ENCODE measurements at regions not wholly inside any gene's neighbourhood (a gene's known extent, or its start where the extent isn't known, plus 50 kb on each side); places are given as distances from the start of the nearest gene placed in this dataset.
A peak's percentile ranks its signal among the peaks of the same experiment; 100 is the strongest.
"Not testable (repeated sequence)": the region's sequence is repeated elsewhere in the genome, so short reads cannot be mapped to it uniquely, and the experiment has no call there.

DNA sequence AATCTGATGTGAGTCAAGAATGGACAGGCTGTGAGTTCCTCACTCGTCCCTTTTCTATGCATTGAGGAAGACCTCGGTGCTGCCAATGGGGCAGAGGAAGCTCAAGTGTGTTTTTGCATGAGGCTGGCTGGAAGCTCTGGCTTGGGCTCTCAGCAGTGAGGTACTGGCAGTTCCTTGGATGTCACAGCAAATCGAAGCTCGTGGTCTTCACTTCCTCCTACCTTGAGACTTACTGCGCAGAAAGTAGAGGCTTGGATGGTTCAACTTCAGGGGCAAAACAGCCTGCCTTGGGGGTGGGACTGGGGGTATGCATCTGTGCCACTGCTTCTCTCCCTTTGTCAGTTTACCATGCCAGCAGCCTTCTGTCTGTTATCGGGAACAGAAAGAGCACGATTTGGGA, 229.8 kb upstream of the PLGLB2 start:
- peak in 2 of 4 experiments; percentile 6 to 16 for DNase-seq

DNA sequence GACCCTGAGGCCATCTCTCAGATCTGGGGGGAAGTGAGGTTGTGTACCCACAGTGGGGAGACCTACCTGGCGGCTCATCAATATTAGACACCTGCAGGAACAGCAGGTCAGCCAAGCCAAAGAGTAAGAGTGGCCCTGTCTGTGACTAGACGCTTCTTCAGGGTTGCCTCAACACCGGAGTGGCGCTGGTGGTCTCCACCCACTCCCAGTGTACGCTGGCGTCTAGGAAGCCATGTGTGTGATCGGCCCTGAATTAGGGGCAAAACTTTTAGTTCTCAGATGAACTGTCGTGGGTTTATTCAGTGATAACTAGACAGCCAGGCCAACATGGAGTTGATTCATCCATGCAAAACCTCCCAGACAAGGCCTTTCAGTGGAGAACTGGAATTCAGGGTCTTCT, 229.3 kb upstream of the PLGLB2 start:
- DNase-seq: not testable (repeated sequence)

DNA sequence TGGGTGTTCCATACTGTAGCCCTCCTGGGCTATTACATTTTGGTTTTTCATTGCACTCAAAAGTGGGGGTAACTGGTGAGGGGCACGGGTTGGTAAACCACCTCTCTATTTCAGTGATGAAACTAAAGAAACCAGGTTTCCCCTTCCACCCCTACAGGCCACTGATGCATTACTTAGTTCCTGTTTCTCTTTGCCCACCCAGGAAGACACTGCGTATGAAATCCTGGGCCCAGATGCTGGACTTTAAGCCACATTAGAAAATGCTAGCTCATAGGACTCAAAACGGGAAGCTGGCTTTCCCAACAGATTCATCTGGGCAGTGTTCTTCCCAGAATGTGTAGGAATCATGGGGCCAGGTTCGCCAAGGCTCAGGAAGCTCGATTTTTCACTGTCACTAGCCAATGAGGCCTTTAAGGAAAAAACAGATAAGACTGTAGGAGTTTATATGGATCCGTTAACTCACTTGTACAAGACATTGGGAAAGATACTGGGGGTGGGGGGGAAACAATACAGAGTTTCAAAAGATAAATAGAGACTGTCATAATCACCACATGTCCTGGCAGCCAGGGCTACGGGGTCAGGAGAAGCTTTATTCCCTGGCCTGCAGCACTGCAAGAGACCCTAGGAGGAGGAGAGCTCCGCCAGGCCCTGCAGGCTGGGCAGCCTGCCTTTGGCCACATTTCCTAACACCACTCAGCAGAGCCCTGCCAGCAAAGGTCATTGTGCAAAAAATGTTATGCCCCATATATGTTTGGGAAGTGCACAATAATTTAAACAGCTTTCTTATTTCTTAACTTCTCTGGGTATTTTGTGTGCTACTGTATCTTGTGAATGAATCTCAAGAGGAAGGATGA, 228.5 kb upstream of the PLGLB2 start:
- DNase-seq: peak; percentile 11 to 39 (median 20)

DNA sequence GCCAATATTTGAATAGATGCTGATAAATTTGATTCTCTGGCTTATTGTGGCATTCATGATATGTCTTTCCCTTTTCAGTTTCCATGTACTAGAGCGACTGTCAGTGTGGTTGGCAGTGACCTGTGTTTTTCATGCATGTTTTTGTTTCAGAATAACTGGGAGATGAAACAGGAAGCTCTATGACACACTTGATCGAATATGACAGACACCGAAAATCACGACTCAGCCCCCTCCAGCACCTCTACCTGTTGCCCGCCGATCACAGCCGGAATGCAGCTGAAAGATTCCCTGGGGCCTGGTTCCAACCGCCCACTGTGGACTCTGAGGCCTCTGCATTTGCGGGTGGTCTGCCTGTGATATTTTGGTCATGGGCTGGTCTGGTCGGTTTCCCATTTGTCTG, 226.8 kb upstream of the PLGLB2 start:
- DNase-seq: not testable (repeated sequence)

DNA sequence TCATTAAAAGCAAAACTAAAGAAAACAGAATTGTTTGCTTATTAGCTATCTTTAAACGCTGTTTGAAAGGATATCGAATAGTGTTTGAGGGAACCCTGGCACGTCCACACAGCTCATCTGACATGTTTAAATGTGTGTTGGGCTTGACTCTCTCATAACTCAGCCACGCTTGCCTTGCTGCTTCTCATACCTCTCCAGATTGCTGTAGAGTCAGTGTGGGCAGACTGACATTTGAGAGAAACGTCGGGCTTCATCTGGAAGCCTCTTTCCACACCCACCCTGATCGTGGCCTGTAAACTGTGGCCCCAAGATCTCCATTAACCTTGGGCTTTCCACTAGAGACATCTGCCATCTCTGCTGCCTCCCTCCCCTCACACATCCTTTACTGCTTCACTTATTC, 226.4 kb upstream of the PLGLB2 start:
- DNase-seq: not testable (repeated sequence)

DNA sequence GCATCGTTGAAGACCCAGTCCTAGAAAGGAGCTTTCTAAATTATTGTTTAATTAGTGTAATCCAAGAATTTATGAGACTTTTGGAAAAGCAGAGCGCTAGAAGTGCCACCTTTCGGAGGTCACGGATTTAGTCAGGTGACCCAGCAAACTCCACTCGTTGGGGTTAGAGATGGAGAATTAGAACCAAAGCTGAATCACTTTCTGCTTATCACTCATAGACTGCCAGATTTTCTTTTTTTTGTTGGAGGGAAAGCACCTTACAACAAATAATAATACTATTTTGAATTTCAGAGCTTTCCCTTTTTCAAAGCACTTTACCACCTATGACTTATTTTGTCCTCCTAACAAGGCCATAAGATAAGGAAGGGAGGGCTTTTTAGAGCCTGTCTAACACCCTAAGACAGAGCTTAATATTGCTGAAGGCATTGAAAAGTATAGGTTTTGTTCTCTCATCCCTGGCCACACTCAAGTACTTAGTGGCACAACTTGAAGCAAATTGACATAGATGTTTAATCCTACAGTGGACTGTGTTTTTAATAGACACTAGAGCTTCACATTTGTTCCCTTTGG, 223.2 kb upstream of the PLGLB2 start:
- DNase-seq: not testable (repeated sequence)

DNA sequence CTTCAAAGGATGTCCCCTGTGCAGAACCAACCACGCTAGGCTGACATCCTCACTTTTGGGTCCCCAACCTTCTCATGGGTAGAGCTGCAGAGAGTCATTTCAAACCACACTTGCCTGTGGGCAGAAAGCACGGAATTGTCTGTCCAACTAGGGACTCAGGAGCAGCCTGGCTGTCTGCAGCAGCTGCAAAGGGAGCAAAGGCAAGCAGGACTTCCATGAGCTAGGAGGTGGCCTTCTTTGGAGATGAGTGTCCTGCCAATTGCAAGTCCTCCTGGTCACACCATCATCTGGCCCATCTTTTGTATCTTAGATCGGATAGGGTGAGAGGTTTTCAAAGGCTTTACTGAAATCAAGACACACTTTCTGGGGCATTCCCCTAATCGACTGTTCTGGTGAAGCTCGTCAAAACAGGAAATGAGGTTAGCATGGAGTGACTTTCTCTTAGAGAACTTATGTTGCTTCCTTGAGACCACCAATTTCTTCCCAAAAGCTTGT, 222.3 kb upstream of the PLGLB2 start:
- DNase-seq: not testable (repeated sequence)

DNA sequence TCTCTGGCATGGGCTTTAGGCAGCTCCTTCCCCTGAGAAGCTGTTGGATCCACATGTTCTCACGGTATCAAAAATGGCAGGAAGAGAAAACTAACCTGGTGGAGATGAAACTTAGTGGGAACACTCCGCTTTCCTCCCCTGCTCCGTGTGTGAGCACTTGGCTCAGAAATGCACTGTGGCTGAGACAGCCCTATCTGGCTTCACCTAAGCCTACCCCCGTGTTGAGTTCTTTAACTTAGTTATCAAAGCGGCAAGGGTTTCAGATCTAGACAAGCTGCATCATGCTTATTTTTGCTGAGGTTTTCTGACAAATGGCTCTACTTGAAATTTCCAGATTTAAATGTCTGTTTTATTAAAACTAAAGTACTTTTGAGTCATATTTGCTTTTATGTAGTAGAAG, 221.6 kb upstream of the PLGLB2 start:
- not testable (repeated sequence) for DNase-seq

DNA sequence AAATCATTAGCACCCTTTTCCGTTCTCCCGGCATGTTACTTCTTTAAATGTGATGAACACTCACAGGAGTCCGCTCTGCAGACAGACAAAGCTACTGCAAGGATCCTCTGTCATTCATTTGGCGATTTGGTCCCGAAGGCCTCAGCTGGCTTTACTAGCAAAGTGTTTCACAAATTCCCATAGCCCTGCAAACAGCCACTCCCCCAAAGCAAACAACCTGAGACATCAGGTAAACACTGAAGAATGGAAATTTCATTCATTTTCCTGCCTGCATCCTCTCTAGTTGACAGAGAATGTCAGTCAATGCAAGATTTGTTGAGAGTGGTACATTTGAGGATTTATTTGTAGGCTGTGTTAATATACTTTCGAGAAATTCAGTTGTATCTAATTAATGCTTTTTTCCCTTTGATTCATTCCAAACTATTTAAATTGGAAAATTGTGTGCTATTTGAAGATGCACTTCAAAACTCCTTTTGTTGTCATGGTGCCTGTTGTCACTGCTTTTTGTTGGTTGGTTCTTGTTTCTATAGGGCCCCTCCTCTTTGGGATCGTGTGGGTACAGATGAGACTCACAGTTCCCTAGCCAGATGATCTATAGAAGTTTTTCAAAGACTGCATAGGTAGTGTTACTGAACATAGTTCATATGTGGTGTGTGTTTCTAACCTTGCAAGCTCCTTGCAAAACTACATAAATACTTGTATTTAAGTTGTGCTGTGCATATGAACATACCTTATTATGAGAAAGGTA, 215.7 kb upstream of the PLGLB2 start:
- DNase-seq: peak in 2 of 4 experiments; percentile 10 to 12

DNA sequence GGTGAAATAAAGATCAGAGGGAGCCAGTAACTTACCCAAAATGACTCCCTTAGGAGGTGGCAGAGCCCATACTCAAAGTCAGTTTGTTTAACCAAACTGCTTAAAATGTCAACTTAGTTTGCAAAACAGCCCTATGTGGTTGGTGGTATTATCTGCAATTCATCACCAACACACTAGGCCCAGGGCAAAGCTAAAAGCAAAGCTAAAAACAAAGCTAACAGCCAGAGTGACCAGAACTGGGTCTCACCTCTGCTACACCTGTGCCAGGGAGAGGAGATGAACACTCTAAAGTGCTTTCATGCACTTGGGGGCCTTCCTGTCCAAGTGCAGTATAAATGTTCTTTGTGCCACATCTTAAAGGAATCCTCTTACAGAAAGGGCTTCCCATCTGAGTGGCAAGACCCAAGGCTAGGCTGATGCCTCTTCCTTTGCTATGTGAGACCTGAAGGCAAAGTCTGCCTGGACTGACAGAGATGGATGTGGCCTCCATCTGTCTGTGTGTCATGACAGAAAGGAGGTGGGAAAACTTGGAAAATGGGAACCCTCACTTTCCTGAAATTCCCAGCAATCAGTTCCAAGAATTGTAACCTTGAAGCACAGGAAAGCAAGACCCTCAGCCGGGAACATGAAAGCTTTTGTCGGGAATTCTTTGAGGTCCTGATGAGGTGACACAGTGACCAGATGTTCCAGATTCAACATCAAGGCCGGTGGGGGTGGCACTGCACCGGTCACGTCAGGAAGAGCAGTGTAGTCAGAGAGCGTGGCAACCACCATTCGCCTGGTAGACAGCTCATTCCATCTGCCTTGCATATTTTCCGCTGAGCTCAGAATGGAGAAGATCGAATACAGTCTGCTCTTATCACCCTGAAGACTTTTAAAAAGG, 214.3 kb upstream of the PLGLB2 start:
- DNase-seq: peak; percentile 59 to 79 (median 67)

DNA sequence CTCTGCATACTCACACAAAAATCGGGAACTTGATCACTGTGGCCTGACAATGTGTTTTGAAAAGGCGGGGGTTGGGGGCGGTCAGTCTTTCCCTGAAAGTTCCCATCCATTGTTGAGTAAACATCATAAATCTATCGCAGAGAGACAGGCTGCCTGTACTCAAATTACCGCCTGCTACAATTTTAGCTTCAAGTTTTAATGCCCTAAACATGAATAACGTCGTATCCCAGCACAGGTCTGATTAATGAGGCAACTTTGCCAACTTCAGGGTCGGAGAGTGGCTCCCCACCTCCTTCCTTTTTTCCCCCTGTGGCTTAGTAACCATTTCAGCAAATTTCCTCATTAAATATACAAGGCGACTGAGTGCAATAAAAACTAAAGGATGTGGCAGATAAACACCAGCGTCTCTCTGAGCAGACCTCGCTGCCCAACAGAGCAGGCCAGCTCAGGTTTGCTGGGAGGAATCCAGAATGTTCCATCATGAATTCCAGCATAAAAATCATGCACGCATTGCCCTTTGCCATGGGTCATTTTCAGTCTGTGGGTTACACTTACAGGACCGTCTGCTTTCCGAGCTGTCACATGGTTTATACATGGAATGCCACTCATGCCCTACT, 213.5 kb upstream of the PLGLB2 start:
- DNase-seq: not testable (repeated sequence)

DNA sequence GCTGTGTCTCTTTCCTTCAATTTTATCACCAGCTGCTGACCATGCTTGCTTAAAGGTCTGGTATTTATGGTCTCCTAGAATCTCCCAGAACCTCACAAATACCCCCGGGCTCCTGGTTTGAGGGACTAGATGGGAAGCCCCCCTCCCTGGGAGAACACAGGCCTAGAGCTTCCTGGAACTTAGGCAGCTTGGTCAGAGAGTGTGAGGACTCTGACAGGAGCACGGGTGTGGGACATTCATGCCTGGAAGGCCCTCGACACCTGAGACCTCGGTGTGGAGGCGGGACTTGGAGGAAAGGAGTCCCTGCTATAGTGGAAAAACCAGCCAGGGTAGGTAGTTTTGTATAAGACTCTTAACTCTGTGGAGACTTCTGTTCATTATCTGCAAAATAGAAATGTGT, 211.5 kb upstream of the PLGLB2 start:
- not testable (repeated sequence) for DNase-seq

DNA sequence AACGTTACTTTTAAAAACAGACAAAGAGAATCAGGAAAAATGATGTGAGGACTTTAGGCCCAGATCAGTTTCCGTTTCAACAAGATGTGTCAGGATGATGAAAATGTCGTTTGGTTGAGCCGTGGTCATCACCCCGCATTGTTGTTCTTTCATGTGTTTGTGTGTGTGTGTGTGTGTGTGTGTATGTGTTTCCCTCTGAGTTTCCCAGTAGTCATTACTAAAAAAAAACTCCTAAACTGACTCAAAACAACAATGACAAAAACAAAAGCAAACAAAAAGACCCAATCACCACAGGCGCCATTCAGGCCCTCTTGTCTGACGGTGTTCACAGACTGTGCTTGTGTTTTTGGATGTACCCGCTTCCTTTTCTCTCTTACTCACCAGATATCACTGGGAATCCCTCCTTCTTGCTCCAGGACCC, 210.6 kb upstream of the PLGLB2 start:
- not testable (repeated sequence) for DNase-seq

DNA sequence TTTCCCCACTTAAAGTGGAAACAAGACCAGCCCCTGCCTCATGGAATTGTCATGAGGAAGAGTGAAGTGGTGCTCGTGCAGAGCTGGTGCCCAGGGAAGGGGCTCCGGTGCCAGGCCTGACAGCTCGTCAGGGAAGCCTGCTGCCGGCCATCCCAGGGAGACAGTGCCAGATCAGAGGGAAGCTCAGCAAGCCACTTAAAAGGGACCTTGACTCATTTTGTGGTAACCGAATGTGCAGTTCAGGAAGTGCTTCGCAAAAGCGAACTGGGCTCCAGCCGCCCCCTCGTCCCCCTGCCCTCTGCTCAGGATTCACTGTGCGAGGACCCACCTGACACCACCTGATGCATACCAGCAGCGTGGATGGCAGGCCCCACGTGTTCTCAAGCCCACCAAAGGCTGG, 209.6 kb upstream of the PLGLB2 start:
- not testable (repeated sequence) for DNase-seq

DNA sequence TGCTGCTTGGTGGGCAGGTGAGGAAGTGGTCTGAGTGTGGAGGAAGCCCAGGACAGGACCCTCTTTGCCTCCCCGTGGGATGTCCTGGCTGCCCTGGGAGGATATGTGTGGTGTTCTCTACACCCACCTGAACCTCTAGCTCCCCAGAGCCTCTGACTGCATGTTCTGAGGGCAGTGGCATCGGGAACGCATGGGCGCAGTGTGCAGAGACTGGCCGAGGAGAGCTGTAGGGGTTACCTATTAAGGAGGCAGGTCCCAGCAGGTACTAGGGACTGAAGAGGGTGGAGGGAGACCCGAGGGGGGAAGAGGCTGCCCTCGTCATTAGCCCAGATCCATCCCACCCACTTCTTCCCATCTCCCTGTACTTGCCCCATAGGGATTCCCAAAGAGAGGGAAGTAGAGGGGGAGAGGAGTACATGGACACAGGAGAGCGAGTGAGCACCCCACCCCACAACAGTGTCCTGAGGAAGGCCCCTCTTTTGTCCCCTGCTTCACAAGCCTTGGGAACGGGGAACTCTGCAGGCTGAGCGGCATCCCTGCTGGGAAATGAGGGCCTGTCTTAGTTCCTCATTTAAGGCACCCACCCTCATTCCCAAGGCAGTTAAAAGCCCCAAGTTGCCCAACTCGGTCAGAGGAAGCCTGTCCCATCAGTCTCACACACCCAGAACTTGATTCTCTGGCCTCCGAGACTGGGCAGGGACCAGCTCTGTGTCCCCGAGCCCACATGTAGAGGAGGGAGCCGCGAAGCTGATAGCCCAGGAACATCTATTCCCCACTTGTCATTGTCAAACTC, 208.5 kb upstream of the PLGLB2 start:
- peak in 2 of 4 experiments; percentile 4 to 12 for DNase-seq

DNA sequence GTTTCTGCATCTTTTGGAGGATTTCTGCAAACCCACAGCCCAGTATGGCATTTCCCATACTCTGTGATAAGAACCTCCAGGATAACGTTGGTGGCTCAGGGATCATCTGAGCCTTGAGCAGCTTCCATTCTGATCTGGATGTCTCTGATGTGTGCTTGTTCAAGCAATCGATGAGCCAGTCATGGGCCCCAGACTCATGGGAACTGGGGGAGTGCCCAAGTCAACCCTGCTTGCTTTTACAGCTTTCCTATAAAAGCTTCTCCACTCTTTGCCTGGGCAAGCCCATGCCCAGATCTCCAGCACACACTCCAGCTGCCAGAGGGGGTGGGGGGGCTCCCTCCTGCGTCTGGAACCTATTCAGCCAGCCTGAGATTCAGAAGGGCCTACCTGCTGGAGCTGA, 207.6 kb upstream of the PLGLB2 start:
- DNase-seq: not testable (repeated sequence)

DNA sequence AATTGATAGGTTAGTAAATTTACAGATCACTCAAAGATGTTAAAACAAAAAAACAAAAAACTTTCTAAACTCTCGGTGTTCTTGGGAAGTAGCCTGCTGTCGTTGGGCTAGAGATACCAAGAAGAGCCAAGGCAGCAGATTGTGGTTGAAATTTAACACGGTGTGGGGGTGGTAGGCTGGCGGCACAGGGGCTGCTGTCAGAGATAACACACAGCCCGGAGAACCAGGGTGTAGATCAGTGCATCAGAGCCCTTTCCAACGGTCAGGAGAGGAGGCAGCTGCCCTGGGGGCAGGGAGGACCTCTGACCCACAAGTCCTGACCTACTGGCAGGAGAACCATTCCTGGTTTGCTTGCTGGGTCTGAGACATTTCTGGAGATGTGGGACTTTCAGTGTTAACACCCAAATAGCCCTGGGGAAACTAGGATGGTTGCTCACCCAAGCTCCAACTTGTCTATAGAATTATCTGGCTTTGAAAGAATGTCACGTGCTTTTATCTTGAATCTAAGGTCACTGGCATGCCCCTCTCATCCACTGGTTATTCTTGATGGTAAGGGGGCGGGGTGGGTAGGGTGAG, 205.2 kb upstream of the PLGLB2 start:
- DNase-seq: not testable (repeated sequence)

DNA sequence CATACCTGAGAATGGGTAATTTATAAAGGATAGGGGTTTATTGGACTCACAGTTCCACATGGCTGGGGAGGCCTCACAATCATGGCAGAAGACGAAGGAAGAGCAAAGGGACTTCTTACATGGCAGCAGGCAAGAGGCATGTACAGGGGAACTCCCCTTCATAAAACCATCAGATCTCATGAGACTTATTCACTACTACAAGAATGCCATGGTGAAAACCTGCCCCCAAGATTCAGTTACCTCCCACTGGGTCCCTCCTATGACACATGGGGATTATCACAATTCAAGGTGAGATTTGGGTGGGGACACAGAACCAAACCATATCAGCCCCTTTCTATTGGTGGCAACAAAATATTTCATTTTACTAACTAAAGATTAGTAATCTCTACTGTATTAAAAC, 204.1 kb upstream of the PLGLB2 start:
- DNase-seq: not testable (repeated sequence)

DNA sequence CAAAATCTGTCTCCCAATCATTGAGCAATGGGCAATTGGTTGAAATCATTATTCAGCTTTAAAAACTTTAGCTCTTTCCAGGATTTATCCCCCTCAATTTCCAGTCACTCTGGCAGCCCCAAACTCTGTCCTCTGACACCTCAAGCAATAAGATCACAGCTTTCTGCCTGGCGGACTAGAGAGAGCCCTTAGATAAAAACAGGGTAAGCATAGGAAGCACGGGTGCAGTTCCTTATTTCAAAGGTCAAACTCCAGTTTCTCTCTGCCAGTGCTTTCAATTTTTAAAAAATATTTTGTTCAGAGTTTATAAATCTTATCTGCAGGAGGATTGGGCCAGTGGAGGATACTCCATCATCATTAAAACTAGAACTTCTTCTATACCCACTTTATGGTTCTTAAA, 200.8 kb upstream of the PLGLB2 start:
- DNase-seq: peak in 2 of 4 experiments; percentile 6 to 10

DNA sequence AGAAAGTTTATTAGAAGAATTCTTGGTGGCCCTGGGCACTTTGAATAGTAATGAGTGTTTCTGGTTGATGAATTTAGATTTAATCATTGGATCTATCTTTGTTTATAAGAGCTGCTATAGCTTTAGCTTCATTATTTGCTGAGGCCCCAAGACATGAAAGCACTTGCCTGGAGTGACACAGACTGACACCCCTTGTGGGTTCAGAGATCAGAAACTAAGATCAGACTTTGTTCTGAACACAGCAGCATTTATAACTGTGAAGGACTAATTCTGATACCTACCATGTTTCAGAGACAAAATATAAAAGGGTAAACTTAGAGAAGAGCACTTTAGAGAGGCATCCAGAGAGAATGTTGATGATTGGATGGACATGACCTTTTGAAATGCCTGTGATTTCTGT, 199.9 kb upstream of the PLGLB2 start:
- DNase-seq: not testable (repeated sequence)
